ENCODE measurements at regions not wholly inside any gene's neighbourhood (a gene's known extent, or its start where the extent isn't known, plus 50 kb on each side); places are given as distances from the start of the nearest gene placed in this dataset.

DNA sequence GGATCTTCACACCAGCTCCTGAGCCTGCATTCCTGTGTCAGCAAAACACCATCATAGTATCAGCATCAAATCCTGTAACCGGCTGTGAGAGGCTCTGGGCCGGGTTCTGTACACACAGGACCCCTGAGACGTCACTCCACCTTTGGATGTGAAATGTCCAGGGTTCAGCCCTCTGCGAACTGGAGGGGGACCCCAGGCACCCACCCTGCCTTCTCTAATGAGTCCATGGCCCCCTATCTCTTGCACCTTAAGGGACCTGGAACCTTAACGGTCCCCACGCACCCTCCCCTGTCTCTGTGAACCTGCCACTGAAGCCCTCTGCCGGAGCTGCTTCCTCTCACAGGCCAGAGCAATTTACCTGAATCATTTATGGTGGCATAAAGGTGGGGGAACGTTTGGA, 257.8 kb downstream of the NPHP4 start:
- Histone ChIP-seq H4K20me1 (ENCODE audit: insufficient read depth) (no peaks in the 10 kb centered on the region), H3K9me2 (ENCODE audit: insufficient read depth, low read length) (no peaks in the 10 kb centered on the region), H3K27me3 (ENCODE audit: insufficient read depth, low read depth, low read length) (no peaks in the 10 kb centered on the region), H3K4me2 (ENCODE audit: low read length) (no peak overlapping the region), H3K79me2 (replicated peaks; ENCODE audit: insufficient read depth, low read length) (no peaks in the 10 kb centered on the region), H2AFZ (ENCODE audit: low read depth, low read length) (no peak overlapping the region), H3K36me3 (ENCODE audit: insufficient read depth, low read length) (no peaks in the 10 kb centered on the region), H3K4me3 (ENCODE audit: low read length) (no peak overlapping the region), H3F3A (ENCODE audit: insufficient read depth, low read length, poor library complexity, severe bottlenecking) (no peaks in the 10 kb centered on the region), H3K27ac (ENCODE audit: low read length) (no peak overlapping the region), H3K9me3 (ENCODE audit: low read length) (no peaks in the 10 kb centered on the region), H3K9ac (ENCODE audit: low read length) (no peak overlapping the region)
- no peak for TF ChIP-seq RAD21 (conservative IDR thresholded peaks at IDR 0.05)
- no peak for TF ChIP-seq EP300 (conservative IDR thresholded peaks at IDR 0.05; ENCODE audit: poor library complexity, severe bottlenecking)
- no peak for TF ChIP-seq TAF1 (IDR thresholded peaks at IDR 0.05; ENCODE audit: low read depth)
- TF ChIP-seq MXI1 (conservative IDR thresholded peaks at IDR 0.05; ENCODE audit: poor library complexity, severe bottlenecking), result no peak
- TF ChIP-seq POLR2AphosphoS5 (IDR thresholded peaks at IDR 0.05), result no peak
- TF ChIP-seq, protein P1, sequence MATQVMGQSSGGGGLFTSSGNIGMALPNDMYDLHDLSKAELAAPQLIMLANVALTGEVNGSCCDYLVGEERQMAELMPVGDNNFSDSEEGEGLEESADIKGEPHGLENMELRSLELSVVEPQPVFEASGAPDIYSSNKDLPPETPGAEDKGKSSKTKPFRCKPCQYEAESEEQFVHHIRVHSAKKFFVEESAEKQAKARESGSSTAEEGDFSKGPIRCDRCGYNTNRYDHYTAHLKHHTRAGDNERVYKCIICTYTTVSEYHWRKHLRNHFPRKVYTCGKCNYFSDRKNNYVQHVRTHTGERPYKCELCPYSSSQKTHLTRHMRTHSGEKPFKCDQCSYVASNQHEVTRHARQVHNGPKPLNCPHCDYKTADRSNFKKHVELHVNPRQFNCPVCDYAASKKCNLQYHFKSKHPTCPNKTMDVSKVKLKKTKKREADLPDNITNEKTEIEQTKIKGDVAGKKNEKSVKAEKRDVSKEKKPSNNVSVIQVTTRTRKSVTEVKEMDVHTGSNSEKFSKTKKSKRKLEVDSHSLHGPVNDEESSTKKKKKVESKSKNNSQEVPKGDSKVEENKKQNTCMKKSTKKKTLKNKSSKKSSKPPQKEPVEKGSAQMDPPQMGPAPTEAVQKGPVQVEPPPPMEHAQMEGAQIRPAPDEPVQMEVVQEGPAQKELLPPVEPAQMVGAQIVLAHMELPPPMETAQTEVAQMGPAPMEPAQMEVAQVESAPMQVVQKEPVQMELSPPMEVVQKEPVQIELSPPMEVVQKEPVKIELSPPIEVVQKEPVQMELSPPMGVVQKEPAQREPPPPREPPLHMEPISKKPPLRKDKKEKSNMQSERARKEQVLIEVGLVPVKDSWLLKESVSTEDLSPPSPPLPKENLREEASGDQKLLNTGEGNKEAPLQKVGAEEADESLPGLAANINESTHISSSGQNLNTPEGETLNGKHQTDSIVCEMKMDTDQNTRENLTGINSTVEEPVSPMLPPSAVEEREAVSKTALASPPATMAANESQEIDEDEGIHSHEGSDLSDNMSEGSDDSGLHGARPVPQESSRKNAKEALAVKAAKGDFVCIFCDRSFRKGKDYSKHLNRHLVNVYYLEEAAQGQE (IDR thresholded peaks at IDR 0.05; ENCODE audit: borderline replicate concordance), result no peak
- TF ChIP-seq, protein P2, sequence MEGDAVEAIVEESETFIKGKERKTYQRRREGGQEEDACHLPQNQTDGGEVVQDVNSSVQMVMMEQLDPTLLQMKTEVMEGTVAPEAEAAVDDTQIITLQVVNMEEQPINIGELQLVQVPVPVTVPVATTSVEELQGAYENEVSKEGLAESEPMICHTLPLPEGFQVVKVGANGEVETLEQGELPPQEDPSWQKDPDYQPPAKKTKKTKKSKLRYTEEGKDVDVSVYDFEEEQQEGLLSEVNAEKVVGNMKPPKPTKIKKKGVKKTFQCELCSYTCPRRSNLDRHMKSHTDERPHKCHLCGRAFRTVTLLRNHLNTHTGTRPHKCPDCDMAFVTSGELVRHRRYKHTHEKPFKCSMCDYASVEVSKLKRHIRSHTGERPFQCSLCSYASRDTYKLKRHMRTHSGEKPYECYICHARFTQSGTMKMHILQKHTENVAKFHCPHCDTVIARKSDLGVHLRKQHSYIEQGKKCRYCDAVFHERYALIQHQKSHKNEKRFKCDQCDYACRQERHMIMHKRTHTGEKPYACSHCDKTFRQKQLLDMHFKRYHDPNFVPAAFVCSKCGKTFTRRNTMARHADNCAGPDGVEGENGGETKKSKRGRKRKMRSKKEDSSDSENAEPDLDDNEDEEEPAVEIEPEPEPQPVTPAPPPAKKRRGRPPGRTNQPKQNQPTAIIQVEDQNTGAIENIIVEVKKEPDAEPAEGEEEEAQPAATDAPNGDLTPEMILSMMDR (IDR thresholded peaks at IDR 0.05; ENCODE audit: poor library complexity, severe bottlenecking), result no peak
- no peak for TF ChIP-seq SMC3 (conservative IDR thresholded peaks at IDR 0.05; ENCODE audit: poor library complexity)
- no peak for TF ChIP-seq EZH2 (IDR thresholded peaks at IDR 0.05; ENCODE audit: borderline replicate concordance, insufficient read depth, low read length, poor library complexity, severe bottlenecking)

DNA sequence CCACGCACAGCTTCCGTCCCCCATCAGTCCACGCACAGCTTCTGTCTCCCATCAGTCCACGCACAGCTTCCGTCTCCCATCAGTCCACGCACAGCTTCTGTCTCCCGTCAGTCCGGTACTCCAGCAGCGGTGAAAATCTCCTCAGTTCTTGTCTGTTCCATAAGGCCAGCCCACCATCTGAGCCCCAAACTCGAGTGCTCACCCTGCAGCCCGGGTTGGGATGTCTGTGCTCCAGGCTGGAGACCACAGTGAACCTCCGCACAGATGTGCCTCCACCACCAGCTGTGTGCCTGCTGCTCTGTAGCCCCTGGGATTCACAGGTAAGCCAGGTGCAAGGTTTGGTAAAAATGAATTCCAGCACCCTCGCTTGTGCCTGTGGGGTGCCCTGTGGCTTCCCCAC, 258.6 kb downstream of the NPHP4 start:
- Histone ChIP-seq H3K9me2 (ENCODE audit: insufficient read depth, low read length) (no peaks in the 10 kb centered on the region), H3K27ac (ENCODE audit: low read length) (no peak overlapping the region), H3F3A (ENCODE audit: insufficient read depth, low read length, poor library complexity, severe bottlenecking) (no peaks in the 10 kb centered on the region), H2AFZ (ENCODE audit: low read depth, low read length) (no peak overlapping the region), H3K4me3 (ENCODE audit: low read length) (no peak overlapping the region), H4K20me1 (ENCODE audit: insufficient read depth) (no peaks in the 10 kb centered on the region), H3K27me3 (ENCODE audit: insufficient read depth, low read depth, low read length) (no peaks in the 10 kb centered on the region), H3K36me3 (ENCODE audit: insufficient read depth, low read length) (no peaks in the 10 kb centered on the region), H3K79me2 (replicated peaks; ENCODE audit: insufficient read depth, low read length) (no peaks in the 10 kb centered on the region), H3K9ac (ENCODE audit: low read length) (no peak overlapping the region), H3K9me3 (ENCODE audit: low read length) (no peaks in the 10 kb centered on the region), H3K4me2 (ENCODE audit: low read length) (no peak overlapping the region)
- TF ChIP-seq SMC3 (conservative IDR thresholded peaks at IDR 0.05; ENCODE audit: poor library complexity) (no peak), MXI1 (conservative IDR thresholded peaks at IDR 0.05; ENCODE audit: poor library complexity, severe bottlenecking) (no peak), EP300 (conservative IDR thresholded peaks at IDR 0.05; ENCODE audit: poor library complexity, severe bottlenecking) (no peak), TAF1 (IDR thresholded peaks at IDR 0.05; ENCODE audit: low read depth) (no peak), RAD21 (conservative IDR thresholded peaks at IDR 0.05) (no peak), POLR2AphosphoS5 (IDR thresholded peaks at IDR 0.05) (no peak), EZH2 (IDR thresholded peaks at IDR 0.05; ENCODE audit: borderline replicate concordance, insufficient read depth, low read length, poor library complexity, severe bottlenecking) (no peak)
- TF ChIP-seq, protein P2 (IDR thresholded peaks at IDR 0.05; ENCODE audit: poor library complexity, severe bottlenecking), result no peak
- TF ChIP-seq, protein P1 (IDR thresholded peaks at IDR 0.05; ENCODE audit: borderline replicate concordance), result no peak
